ENCODE measurements at regions not wholly inside any gene's neighbourhood (a gene's known extent, or its start where the extent isn't known, plus 50 kb on each side); places are given as distances from the start of the nearest gene placed in this dataset.

GRCh38 chr11:10373340-10373739 is 68.5 kb downstream of the ADM start:
- in situ Hi-C loops (cut with HindIII; ENCODE audit: low sequenced_read_pairs), result no loop called here
- no peak overlapping the region for H3K4me3 ChIP-seq (ENCODE audit: low read depth, low read length)
- DNase-seq (ENCODE audit: low read depth), result peak; percentile 41
- no peak for TF ChIP-seq CTCF (IDR thresholded peaks at IDR 0.05; ENCODE audit: low read depth, low read length, missing control alignments)

- in situ Hi-C loops (cut with HindIII; ENCODE audit: low sequenced_read_pairs), result no loop called here
- no peak for TF ChIP-seq CTCF (IDR thresholded peaks at IDR 0.05; ENCODE audit: low read depth, low read length, missing control alignments)
- DNase-seq (ENCODE audit: low read depth), result no peak
- H3K4me3 ChIP-seq (ENCODE audit: low read depth, low read length), result no peak overlapping the region
Observed at GRCh38 chr11:10373929-10374328, 69.1 kb downstream of the ADM start.

- no peak for TF ChIP-seq CTCF (IDR thresholded peaks at IDR 0.05; ENCODE audit: low read depth, low read length, missing control alignments)
- DNase-seq (ENCODE audit: low read depth), result no peak
- in situ Hi-C loops (cut with HindIII; ENCODE audit: low sequenced_read_pairs), result no loop called here
- H3K4me3 ChIP-seq (ENCODE audit: low read depth, low read length), result no peak overlapping the region
Observed at GRCh38 chr11:10374386-10374785, 69.5 kb downstream of the ADM start.

- in situ Hi-C loops (cut with HindIII; ENCODE audit: low sequenced_read_pairs), result loop anchor here (25.0 kb wide), 1 partner anchor 362 kb away; no protein-coding TSS in a partner anchor
- no peak overlapping the region for H3K4me3 ChIP-seq (ENCODE audit: low read depth, low read length)
- peak; percentile 85 for DNase-seq (ENCODE audit: low read depth)
- no peak for TF ChIP-seq CTCF (IDR thresholded peaks at IDR 0.05; ENCODE audit: low read depth, low read length, missing control alignments)
Observed at GRCh38 chr11:10375280-10375971, 70.6 kb downstream of the ADM start.

- DNase-seq (ENCODE audit: low read depth), result peak; percentile 85
- H3K4me3 ChIP-seq (ENCODE audit: low read depth, low read length), result no peak overlapping the region
- in situ Hi-C loops (cut with HindIII; ENCODE audit: low sequenced_read_pairs), result loop anchor here (25.0 kb wide), 1 partner anchor 361 kb away; no protein-coding TSS in a partner anchor
- no peak for TF ChIP-seq CTCF (IDR thresholded peaks at IDR 0.05; ENCODE audit: low read depth, low read length, missing control alignments)
Observed at GRCh38 chr11:10376061-10376460, 71.2 kb downstream of the ADM start.

GRCh38 chr11:10377183-10377582 is 72.3 kb downstream of the ADM start:
- in situ Hi-C loops (cut with HindIII; ENCODE audit: low sequenced_read_pairs), result loop anchor here (25.0 kb wide), 1 partner anchor 360 kb away; no protein-coding TSS in a partner anchor
- no peak for TF ChIP-seq CTCF (IDR thresholded peaks at IDR 0.05; ENCODE audit: low read depth, low read length, missing control alignments)
- H3K4me3 ChIP-seq (ENCODE audit: low read depth, low read length), result no peak overlapping the region
- DNase-seq (ENCODE audit: low read depth), result no peak

Data from astrocyte of the cerebellum (primary cell).